Uterus (tissue), 3 donors: ENCODE measurements at regions not wholly inside any gene's neighbourhood (a gene's known extent, or its start where the extent isn't known, plus 50 kb on each side); places are given as distances from the start of the nearest gene placed in this dataset.

Source experiments
- DNase-seq, 2 donors: peaks; one replicate each; pipeline ENCODE4 v3.0.0-alpha.2; 2019 to 2020
- H3K27ac ChIP-seq, 2 donors: fragments of 200-600 bp; sonication (generic); 1 replicate in 1 of 2; 2 replicates in 1 of 2; pipeline ENCODE4 v1.5.1; 2016 to 2018
- H3K27me3 ChIP-seq, 2 donors: fragments of 200-600 bp; sonication (generic); one replicate each; pipeline ENCODE4 v1.5.1; 2018 to 2019; ENCODE audit warnings: control low read depth in 1 of 2
- H3K36me3 ChIP-seq, 2 donors: fragments of 200-600 bp; sonication (generic); one replicate each; pipeline ENCODE4 v1.5.1; 2019; ENCODE audit warnings: control low read depth in 1 of 2
- H3K4me1 ChIP-seq, 2 donors: fragments of 200-600 bp; sonication (generic); one replicate each; pipeline ENCODE4 v1.5.1; 2018 to 2019; ENCODE audit warnings: control low read depth in 1 of 2
- H3K4me3 ChIP-seq, 2 donors: fragments of 200-600 bp; sonication (generic); 1 replicate in 1 of 2; 2 replicates in 1 of 2; pipeline ENCODE4 v1.5.1; 2018 to 2019; ENCODE audit warnings: mild to moderate bottlenecking in 1 of 2
- H3K9me3 ChIP-seq, 2 donors: fragments of 200-600 bp; sonication (generic); one replicate each; pipeline ENCODE4 v1.5.1; 2019; ENCODE audit warnings: control low read depth in 1 of 2
- CTCF ChIP-seq, 4 experiments: fragments of 200-600 bp in 2 of 4; fragments of 450-650 bp in 2 of 4; sonication (generic) in 2 of 4; IDR thresholded peaks; one replicate each; pipeline ENCODE4 v1.5.1; 2016 to 2019; ENCODE audit warnings: antibody characterized with exemption in 4 of 4, mild to moderate bottlenecking in 2 of 4, moderate library complexity in 1 of 4
- POLR2A ChIP-seq, 2 donors: fragments of 450-650 bp; IDR thresholded peaks; one replicate each; pipeline ENCODE4 v1.6.1; 2016; ENCODE audit warnings: antibody characterized with exemption in 2 of 2, mild to moderate bottlenecking in 1 of 2, moderate library complexity in 1 of 2
- intact Hi-C: fragments of 100-400 bp; cut with DNase I; formaldehyde crosslinking; loops from one replicate; pipeline ENCODE4 v1.15.1; 2023; ENCODE audit warnings: low total_unique reads
- donor health status: DM: yes; HTN: yes; CAD: no.

DNA sequence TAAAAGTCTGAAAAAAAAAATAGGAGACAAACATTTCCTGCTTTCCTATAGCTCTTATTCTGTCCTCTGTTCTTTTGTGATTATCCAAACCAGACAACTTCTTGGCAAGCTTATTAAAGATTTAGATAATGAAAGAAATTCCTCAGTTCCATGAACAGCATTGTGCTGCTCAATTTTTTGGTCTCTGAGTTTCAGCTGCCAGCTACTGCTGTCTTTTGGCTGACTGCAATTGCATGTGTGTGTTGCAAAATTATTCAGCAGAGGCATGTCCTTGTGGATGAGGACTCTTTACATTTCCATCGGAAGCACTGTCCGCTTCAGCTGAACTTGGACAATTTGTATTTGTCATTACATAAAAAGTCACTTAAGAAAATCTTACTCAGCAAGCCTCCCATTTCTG, 397.3 kb upstream of the RASGRP1 start:
- no peaks in the 10 kb centered on the region for H3K9me3 ChIP-seq
- intact Hi-C loops, result no loop called here
- no peak for DNase-seq
- H3K27ac ChIP-seq, result no peak overlapping the region
- H3K4me3 ChIP-seq, result no peak overlapping the region
- H3K27me3 ChIP-seq, result no peaks in the 10 kb centered on the region
- no peaks in the 10 kb centered on the region for H3K36me3 ChIP-seq
- H3K4me1 ChIP-seq, result no peaks in the 10 kb centered on the region
- no peak for TF ChIP-seq POLR2A (IDR thresholded peaks at IDR 0.05)
- no peak for TF ChIP-seq CTCF (IDR thresholded peaks at IDR 0.05)

DNA sequence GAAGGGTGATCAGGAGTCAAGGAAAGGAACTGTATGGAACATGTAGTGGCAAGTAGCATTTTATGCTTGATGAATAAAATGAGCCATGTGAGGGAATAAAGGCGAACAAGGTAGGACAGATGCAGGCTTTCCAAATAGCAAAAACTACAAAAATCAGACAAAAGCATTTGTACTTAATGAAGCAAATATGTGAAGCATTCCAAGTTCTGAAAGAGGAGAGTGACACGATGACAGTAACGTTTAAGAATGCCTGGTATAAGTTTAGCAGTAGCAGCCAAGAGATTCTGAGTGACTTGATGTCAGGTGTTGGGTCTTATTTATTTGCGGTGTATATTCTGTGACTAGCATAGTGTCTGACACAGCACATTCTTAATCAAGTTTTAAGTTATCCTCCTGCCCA, 408.2 kb upstream of the RASGRP1 start:
- Histone ChIP-seq H3K9me3 (no peaks in the 10 kb centered on the region), H3K4me1 (no peaks in the 10 kb centered on the region), H3K36me3 (peaks cover 0 to 4% of the 10 kb centered on the region in 2 donors), H3K27ac (no peak overlapping the region), H3K4me3 (no peak overlapping the region), H3K27me3 (no peaks in the 10 kb centered on the region)
- TF ChIP-seq CTCF (IDR thresholded peaks at IDR 0.05) (no peak), POLR2A (IDR thresholded peaks at IDR 0.05) (no peak)
- intact Hi-C loops, result no loop called here
- DNase-seq, result no peak

GRCh38 chr15:38975282-38975990, 410.8 kb upstream of the RASGRP1 start:
- intact Hi-C loops, result no loop called here
- peaks cover 0 to 5% of the 10 kb centered on the region in 2 donors for H3K9me3 ChIP-seq
- peaks cover 0 to 4% of the 10 kb centered on the region in 2 donors for H3K36me3 ChIP-seq
- no peaks in the 10 kb centered on the region for H3K4me1 ChIP-seq
- no peak for TF ChIP-seq CTCF (IDR thresholded peaks at IDR 0.05)
- no peak for TF ChIP-seq POLR2A (IDR thresholded peaks at IDR 0.05)
- H3K4me3 ChIP-seq, result no peak overlapping the region
- H3K27ac ChIP-seq, result no peak overlapping the region
- no peaks in the 10 kb centered on the region for H3K27me3 ChIP-seq
- DNase-seq, result no peak

DNA sequence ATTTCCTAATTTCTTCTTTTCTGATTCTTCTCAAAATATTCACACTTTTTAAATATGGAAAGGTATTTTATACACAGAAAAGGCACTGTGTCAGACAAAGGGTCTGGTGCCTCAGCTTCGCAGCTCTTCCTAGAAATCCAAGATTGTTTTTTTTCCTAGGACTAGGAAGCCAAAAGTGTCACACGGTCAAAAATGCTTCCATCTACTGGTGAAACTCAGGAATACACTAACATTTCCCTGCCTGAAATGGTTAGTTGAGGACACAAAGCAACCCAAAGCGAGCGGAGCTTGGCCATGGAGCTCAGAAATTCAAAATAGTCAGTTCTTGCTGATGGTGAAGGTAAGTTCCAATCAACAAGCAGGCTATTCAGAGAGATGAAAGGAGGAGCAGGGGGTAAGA, 426.5 kb upstream of the RASGRP1 start:
- Histone ChIP-seq H3K27ac (no peak overlapping the region), H3K4me1 (no peaks in the 10 kb centered on the region), H3K36me3 (no peaks in the 10 kb centered on the region), H3K9me3 (no peaks in the 10 kb centered on the region), H3K27me3 (no peaks in the 10 kb centered on the region), H3K4me3 (no peak overlapping the region)
- peak in 3 of 4 experiments; percentile 22 to 32 (median 29) for TF ChIP-seq CTCF (IDR thresholded peaks at IDR 0.05)
- no peak for TF ChIP-seq POLR2A (IDR thresholded peaks at IDR 0.05)
- intact Hi-C loops, result no loop called here
- DNase-seq, result no peak

DNA sequence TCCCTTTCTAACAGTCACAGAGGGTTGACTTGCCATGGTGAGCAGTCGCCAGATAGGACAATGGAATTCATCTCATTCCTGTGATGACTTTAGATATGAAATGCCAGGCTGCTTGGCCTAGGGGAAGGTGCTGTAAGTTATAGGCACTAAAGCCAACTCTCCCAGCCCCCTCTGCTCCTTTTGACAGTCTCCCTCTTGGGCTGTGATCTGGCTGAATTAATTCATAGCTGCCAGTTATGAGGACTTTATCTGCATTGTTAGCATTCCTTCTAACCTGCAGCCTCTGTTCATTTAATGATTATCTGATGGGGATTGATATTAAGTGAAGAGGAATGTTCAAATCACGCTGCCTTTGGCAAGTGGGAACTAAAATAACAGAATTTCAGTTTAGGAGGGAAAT, 427.1 kb upstream of the RASGRP1 start:
- H3K4me3 ChIP-seq, result no peak overlapping the region
- no peak for DNase-seq
- no peaks in the 10 kb centered on the region for H3K27me3 ChIP-seq
- no peaks in the 10 kb centered on the region for H3K9me3 ChIP-seq
- TF ChIP-seq CTCF (IDR thresholded peaks at IDR 0.05), result no peak
- TF ChIP-seq POLR2A (IDR thresholded peaks at IDR 0.05), result no peak
- intact Hi-C loops, result no loop called here
- no peaks in the 10 kb centered on the region for H3K36me3 ChIP-seq
- H3K27ac ChIP-seq, result no peak overlapping the region
- no peaks in the 10 kb centered on the region for H3K4me1 ChIP-seq
